ENCODE measurements at regions not wholly inside any gene's neighbourhood (a gene's known extent, or its start where the extent isn't known, plus 50 kb on each side); places are given as distances from the start of the nearest gene placed in this dataset.

- no peak overlapping the region for H3K4me3 ChIP-seq (ENCODE audit: low read depth in 2 of 2, low read length in 2 of 2)
- no peak for TF ChIP-seq TCF7L2 (IDR thresholded peaks at IDR 0.05; ENCODE audit: low read depth, low read length)
- no peak for TF ChIP-seq SIN3A (IDR thresholded peaks at IDR 0.05; ENCODE audit: borderline replicate concordance, insufficient read depth, low read depth, low read length)
- no peak overlapping the region for H3K27ac ChIP-seq (ENCODE audit: low read length)
- H3K36me3 ChIP-seq (ENCODE audit: control insufficient read depth, insufficient read depth, low read length): no peaks in the 10 kb centered on the region
- in situ Hi-C loops (cut with HindIII; ENCODE audit: low pct_unique_long_range_greater_than_20kb, low sequenced_read_pairs) (no loop called here), intact Hi-C loops (cut with micrococcal nuclease; ENCODE audit: unreplicated experiment) (no loop called here)
- H3K27me3 ChIP-seq (ENCODE audit: control insufficient read depth, insufficient read depth, low read length): no peaks in the 10 kb centered on the region
- ChIA-PET CTCF (no interaction called here), POLR2A (no interaction called here)
- no peaks in the 10 kb centered on the region for H3K9me3 ChIP-seq (ENCODE audit: control insufficient read depth, insufficient read depth, low read depth, low read length)
- BruUV-seq (replicated peaks): no TSS peak
- no peak for DNase-seq (ENCODE audit: low read depth, low spot score)
- H3K4me1 ChIP-seq (ENCODE audit: control insufficient read depth, insufficient read depth, low read length): no peaks in the 10 kb centered on the region
- ATAC-seq: no peak
These were observed 443.9 kb upstream of the CDH4 start for GRCh38 chr20:60808003-60808672.

DNA sequence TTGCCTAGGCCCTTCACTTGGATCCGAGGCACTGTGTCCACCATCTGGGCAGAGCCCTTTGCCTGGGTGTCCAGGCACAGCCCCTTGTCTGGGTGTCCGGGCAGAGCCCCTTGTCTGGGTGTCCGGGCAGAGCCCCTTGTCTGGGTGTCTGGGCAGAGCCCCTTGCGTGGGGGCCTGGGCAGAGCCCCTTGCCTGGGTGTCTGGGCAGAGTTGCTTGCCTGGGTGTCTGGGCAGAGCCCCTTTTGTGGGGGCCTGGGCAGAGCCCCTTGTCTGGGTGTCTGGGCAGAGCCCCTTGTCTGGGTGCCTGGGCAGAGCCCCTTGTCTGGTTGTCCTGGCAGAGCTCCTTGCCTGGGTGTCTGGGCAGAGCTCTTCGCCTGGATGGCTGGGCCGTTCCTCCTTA is 443.4 kb upstream of the CDH4 start:
- Histone ChIP-seq H3K36me3 (ENCODE audit: control insufficient read depth, insufficient read depth, low read length) (no peaks in the 10 kb centered on the region), H3K4me1 (ENCODE audit: control insufficient read depth, insufficient read depth, low read length) (no peaks in the 10 kb centered on the region), H3K9me3 (ENCODE audit: control insufficient read depth, insufficient read depth, low read depth, low read length) (no peaks in the 10 kb centered on the region), H3K27me3 (ENCODE audit: control insufficient read depth, insufficient read depth, low read length) (no peaks in the 10 kb centered on the region), H3K4me3 (ENCODE audit: low read depth in 2 of 2, low read length in 2 of 2) (no peak overlapping the region), H3K27ac (ENCODE audit: low read length) (no peak overlapping the region)
- no TSS peak for BruUV-seq (replicated peaks)
- no peak for ATAC-seq
- intact Hi-C loops (cut with micrococcal nuclease; ENCODE audit: unreplicated experiment) (no loop called here), in situ Hi-C loops (cut with HindIII; ENCODE audit: low pct_unique_long_range_greater_than_20kb, low sequenced_read_pairs) (no loop called here)
- ChIA-PET CTCF (no interaction called here), POLR2A (no interaction called here)
- TF ChIP-seq SIN3A (IDR thresholded peaks at IDR 0.05; ENCODE audit: borderline replicate concordance, insufficient read depth, low read depth, low read length) (no peak), REST (IDR thresholded peaks at IDR 0.05; ENCODE audit: insufficient read depth in 1 of 2, low read depth in 2 of 2, low read length in 1 of 2) (no peak), CTCF (IDR thresholded peaks at IDR 0.05) (no peak), TCF7L2 (IDR thresholded peaks at IDR 0.05; ENCODE audit: low read depth, low read length) (no peak), POLR2AphosphoS5 (IDR thresholded peaks at IDR 0.05; ENCODE audit: low read depth, low read length) (no peak)
- no peak for DNase-seq (ENCODE audit: low read depth, low spot score)

- BruUV-seq (replicated peaks): no TSS peak
- intact Hi-C loops (cut with micrococcal nuclease; ENCODE audit: unreplicated experiment): no loop called here
- in situ Hi-C loops (cut with HindIII; ENCODE audit: low pct_unique_long_range_greater_than_20kb, low sequenced_read_pairs): no loop called here
- Histone ChIP-seq H3K9me3 (ENCODE audit: control insufficient read depth, insufficient read depth, low read depth, low read length) (no peaks in the 10 kb centered on the region), H3K4me1 (ENCODE audit: control insufficient read depth, insufficient read depth, low read length) (no peaks in the 10 kb centered on the region), H3K36me3 (ENCODE audit: control insufficient read depth, insufficient read depth, low read length) (no peaks in the 10 kb centered on the region), H3K27ac (ENCODE audit: low read length) (no peak overlapping the region), H3K4me3 (ENCODE audit: low read depth in 2 of 2, low read length in 2 of 2) (no peak overlapping the region), H3K27me3 (ENCODE audit: control insufficient read depth, insufficient read depth, low read length) (no peaks in the 10 kb centered on the region)
- CTCF ChIA-PET: no interaction called here
- POLR2A ChIA-PET: no interaction called here
- ATAC-seq (no peak), DNase-seq (ENCODE audit: low read depth, low spot score) (no peak)
- TF ChIP-seq POLR2AphosphoS5 (IDR thresholded peaks at IDR 0.05; ENCODE audit: low read depth, low read length) (no peak), TCF7L2 (IDR thresholded peaks at IDR 0.05; ENCODE audit: low read depth, low read length) (no peak), CTCF (IDR thresholded peaks at IDR 0.05) (no peak), SIN3A (IDR thresholded peaks at IDR 0.05; ENCODE audit: borderline replicate concordance, insufficient read depth, low read depth, low read length) (no peak), REST (IDR thresholded peaks at IDR 0.05; ENCODE audit: insufficient read depth in 1 of 2, low read depth in 2 of 2, low read length in 1 of 2) (no peak)
These were observed 441.5 kb upstream of the CDH4 start for GRCh38 chr20:60810561-60810960.

All from Panc1 (cell line).